ENCODE measurements at regions not wholly inside any gene's neighbourhood (a gene's known extent, or its start where the extent isn't known, plus 50 kb on each side); places are given as distances from the start of the nearest gene placed in this dataset.

- no peak overlapping the region for H3K4me2 ChIP-seq
- DNase-seq (ENCODE audit: low read depth in 1 of 2, low spot score in 1 of 2) (no peak), ATAC-seq (no peak), FAIRE-seq (no peak)
- no peak for TF ChIP-seq HMGXB4 (CRISPR knock-in tag; IDR thresholded peaks at IDR 0.05; ENCODE audit: borderline replicate concordance)
- no peak for TF ChIP-seq CHD4 (IDR thresholded peaks at IDR 0.05; ENCODE audit: borderline replicate concordance)
- TF ChIP-seq CEBPB (IDR thresholded peaks at IDR 0.05) = no peak
- TF ChIP-seq ZNF302 (CRISPR knock-in tag; IDR thresholded peaks at IDR 0.05) = no peak
- TF ChIP-seq MAFK (IDR thresholded peaks at IDR 0.05; ENCODE audit: partially characterized antibody) = no peak
- TF ChIP-seq HEYL (CRISPR knock-in tag; IDR thresholded peaks at IDR 0.05) = no peak
- no peak for TF ChIP-seq CHD2 (IDR thresholded peaks at IDR 0.05; ENCODE audit: low read length, partially characterized antibody)
- TF ChIP-seq REST (IDR thresholded peaks at IDR 0.05) = no peak
- TF ChIP-seq RAD21 (conservative IDR thresholded peaks at IDR 0.05 in 1 of 2, IDR thresholded peaks at IDR 0.05 in 1 of 2) = no peak
- no peak for TF ChIP-seq RNF2 (IDR thresholded peaks at IDR 0.05; ENCODE audit: borderline replicate concordance, low read depth)
- no peak for TF ChIP-seq KDM5A (IDR thresholded peaks at IDR 0.05)
- TF ChIP-seq ZSCAN20 (CRISPR knock-in tag; IDR thresholded peaks at IDR 0.05) = no peak
- TF ChIP-seq NR3C1 (IDR thresholded peaks at IDR 0.05) = no peak
- H3K9me3 ChIP-seq = no peaks in the 10 kb centered on the region
- 63% methylated on average over 7 of the region's 9 CpGs for WGBS (ENCODE audit: missing lambda C conversion rate)
- no peaks in the 10 kb centered on the region for H3K4me1 ChIP-seq
- POLR2A ChIA-PET = no interaction called here
- no peak overlapping the region for H3K27ac ChIP-seq
- CTCF ChIA-PET = interaction anchor here (1.2 kb wide), 1 partner anchor 11 kb away, joined by 5 read pairs; no protein-coding TSS in a partner anchor
- H3K4me3 ChIP-seq = no peak overlapping the region
Measured at GRCh38 chr3:103965764-103966163, 1400.9 kb upstream of the ALCAM start.

GRCh38 chr3:103966749-103967148 lies 1400.0 kb upstream of the ALCAM start:
- H3K4me1 ChIP-seq = no peaks in the 10 kb centered on the region
- no peaks in the 10 kb centered on the region for H3K9me3 ChIP-seq
- WGBS (ENCODE audit: missing lambda C conversion rate) = 86% methylated on average over 2 of the region's 3 CpGs
- DNase-seq (ENCODE audit: low read depth in 1 of 2, low spot score in 1 of 2) = no peak
- POLR2A ChIA-PET = no interaction called here
- H3K27ac ChIP-seq = no peak overlapping the region
- CTCF ChIA-PET = no interaction called here
- H3K4me3 ChIP-seq = no peak overlapping the region
- ATAC-seq = no peak
- TF ChIP-seq SMC3 (IDR thresholded peaks at IDR 0.05) (no peak), ZFP36 (IDR thresholded peaks at IDR 0.05; ENCODE audit: borderline replicate concordance, partially characterized antibody) (no peak), POLR2A (IDR thresholded peaks at IDR 0.05; ENCODE audit: low read length) (no peak), GATA3 (IDR thresholded peaks at IDR 0.05; ENCODE audit: borderline replicate concordance) (no peak), REST (IDR thresholded peaks at IDR 0.05) (no peak), RARB (CRISPR knock-in tag; IDR thresholded peaks at IDR 0.05) (no peak), POLR2AphosphoS2 (conservative IDR thresholded peaks at IDR 0.05; ENCODE audit: low read length) (no peak), EP300 (IDR thresholded peaks at IDR 0.05) (no peak), JUNB (IDR thresholded peaks at IDR 0.05) (no peak), NR3C1 (IDR thresholded peaks at IDR 0.05) (no peak), ZSCAN20 (CRISPR knock-in tag; IDR thresholded peaks at IDR 0.05) (no peak), HDAC2 (IDR thresholded peaks at IDR 0.05) (no peak), HOXB13 (CRISPR knock-in tag; IDR thresholded peaks at IDR 0.05; ENCODE audit: low read depth) (no peak), ZC3H11A (IDR thresholded peaks at IDR 0.05) (no peak), BCL3 (IDR thresholded peaks at IDR 0.05) (no peak), MYC (IDR thresholded peaks at IDR 0.05; ENCODE audit: borderline replicate concordance, low read length) (no peak), RAD21 (conservative IDR thresholded peaks at IDR 0.05 in 1 of 2, IDR thresholded peaks at IDR 0.05 in 1 of 2) (no peak), HEYL (CRISPR knock-in tag; IDR thresholded peaks at IDR 0.05) (no peak), RCOR1 (IDR thresholded peaks at IDR 0.05; ENCODE audit: low read depth, low read length) (no peak), MAZ (IDR thresholded peaks at IDR 0.05; ENCODE audit: borderline replicate concordance, low read depth, low read length) (no peak)
- no peak for FAIRE-seq
- H3K4me2 ChIP-seq = no peak overlapping the region

All from A549 (cell line).